Osteocyte (in vitro differentiated cells): ENCODE measurements at regions not wholly inside any gene's neighbourhood (a gene's known extent, or its start where the extent isn't known, plus 50 kb on each side); places are given as distances from the start of the nearest gene placed in this dataset.
"Not testable (repeated sequence)": the region's sequence is repeated elsewhere in the genome, so short reads cannot be mapped to it uniquely, and the experiment has no call there.

Experiments
- DNase-seq: peaks from one replicate; pipeline ENCODE4 v3.0.0; 2021; ENCODE audit warnings: mixed read lengths; ENCODE audit not compliant: unreplicated experiment; ENCODE audit errors: extremely low spot score
- H3K27ac Mint-ChIP-seq: one replicate; pipeline ENCODE4 v1.8.0; 2021; ENCODE audit warnings: mild to moderate bottlenecking, mixed read lengths; ENCODE audit not compliant: unreplicated experiment
- H3K27me3 Mint-ChIP-seq: one replicate; pipeline ENCODE4 v1.8.0; 2021; ENCODE audit warnings: mixed read lengths; ENCODE audit not compliant: unreplicated experiment
- H3K36me3 Mint-ChIP-seq: one replicate; pipeline ENCODE4 v1.8.0; 2021; ENCODE audit warnings: mixed read lengths; ENCODE audit not compliant: unreplicated experiment
- H3K4me1 Mint-ChIP-seq: one replicate; pipeline ENCODE4 v1.8.0; 2021; ENCODE audit warnings: mixed read lengths; ENCODE audit not compliant: unreplicated experiment
- H3K4me3 Mint-ChIP-seq: one replicate; pipeline ENCODE4 v1.8.0; 2021; ENCODE audit warnings: mild to moderate bottlenecking, moderate library complexity, mixed read lengths; ENCODE audit not compliant: unreplicated experiment
- H3K9me3 Mint-ChIP-seq: one replicate; pipeline ENCODE4 v1.8.0; 2021; ENCODE audit warnings: mixed read lengths; ENCODE audit not compliant: unreplicated experiment
- CTCF ChIP-seq: fragments of 200-600 bp; sonication (generic); IDR thresholded peaks from 2 replicates; pipeline ENCODE4 v1.5.0; 2021; ENCODE audit warnings: antibody characterized with exemption, mild to moderate bottlenecking, moderate library complexity

GRCh38 chr13:48833412-48833811 lies 142.3 kb upstream of the FNDC3A start:
- no peak overlapping the region for H3K27ac Mint-ChIP-seq
- peaks cover 25% of the 10 kb centered on the region for H3K9me3 Mint-ChIP-seq
- H3K27me3 Mint-ChIP-seq, result no peaks in the 10 kb centered on the region
- no peak for DNase-seq
- no peak for TF ChIP-seq CTCF
- H3K36me3 Mint-ChIP-seq, result peaks cover 4% of the 10 kb centered on the region
- H3K4me1 Mint-ChIP-seq, result peaks cover 2% of the 10 kb centered on the region
- H3K4me3 Mint-ChIP-seq, result no peak overlapping the region

- H3K4me3 Mint-ChIP-seq, H3K27me3 Mint-ChIP-seq, H3K36me3 Mint-ChIP-seq, DNase-seq, H3K4me1 Mint-ChIP-seq, H3K27ac Mint-ChIP-seq: not testable (repeated sequence)
- H3K9me3 Mint-ChIP-seq, result peaks cover 25% of the 10 kb centered on the region
Observed at GRCh38 chr13:48835326-48835725, 140.4 kb upstream of the FNDC3A start.

GRCh38 chr13:48838193-48838973 lies 137.3 kb upstream of the FNDC3A start:
- no peak overlapping the region for H3K4me3 Mint-ChIP-seq
- H3K9me3 Mint-ChIP-seq, result peaks cover 12% of the 10 kb centered on the region
- peaks cover 14% of the 10 kb centered on the region for H3K4me1 Mint-ChIP-seq
- no peak overlapping the region for H3K27ac Mint-ChIP-seq
- no peak for TF ChIP-seq CTCF
- DNase-seq, result no peak
- no peaks in the 10 kb centered on the region for H3K27me3 Mint-ChIP-seq
- H3K36me3 Mint-ChIP-seq, result peaks cover 3% of the 10 kb centered on the region

GRCh38 chr13:48839171-48839570 lies 136.5 kb upstream of the FNDC3A start:
- Mint-ChIP-seq H3K4me3 (no peak overlapping the region), H3K27me3 (no peaks in the 10 kb centered on the region), H3K9me3 (peaks cover 5% of the 10 kb centered on the region), H3K4me1 (peaks cover 18% of the 10 kb centered on the region), H3K27ac (no peak overlapping the region), H3K36me3 (no peaks in the 10 kb centered on the region)
- no peak for DNase-seq
- no peak for TF ChIP-seq CTCF

- H3K27me3 Mint-ChIP-seq, result no peaks in the 10 kb centered on the region
- no peak overlapping the region for H3K4me3 Mint-ChIP-seq
- no peaks in the 10 kb centered on the region for H3K9me3 Mint-ChIP-seq
- TF ChIP-seq CTCF, result no peak
- no peak overlapping the region for H3K27ac Mint-ChIP-seq
- H3K4me1 Mint-ChIP-seq, result peaks cover 18% of the 10 kb centered on the region
- H3K36me3 Mint-ChIP-seq, result no peaks in the 10 kb centered on the region
- DNase-seq, result no peak
Observed at GRCh38 chr13:48840366-48840765, 135.3 kb upstream of the FNDC3A start.
